Muscle of leg (tissue), 3 donors: ENCODE measurements at regions not wholly inside any gene's neighbourhood (a gene's known extent, or its start where the extent isn't known, plus 50 kb on each side); places are given as distances from the start of the nearest gene placed in this dataset.
"Not testable (repeated sequence)": the region's sequence is repeated elsewhere in the genome, so short reads cannot be mapped to it uniquely, and the experiment has no call there.

Experiments
- DNase-seq: peaks from one replicate; pipeline ENCODE4 v3.0.0; 2013
- H3K27ac ChIP-seq: one replicate; pipeline ENCODE4 v1.5.1; 2013; ENCODE audit warnings: mild to moderate bottlenecking, low read length, control low read depth
- H3K27me3 ChIP-seq: one replicate; pipeline ENCODE4 v1.6.1; 2013; ENCODE audit warnings: low read length; ENCODE audit not compliant: control insufficient read depth, insufficient read depth
- H3K36me3 ChIP-seq: one replicate; pipeline ENCODE4 v1.6.1; 2013; ENCODE audit warnings: low read length; ENCODE audit not compliant: control insufficient read depth, insufficient read depth
- H3K4me1 ChIP-seq: one replicate; pipeline ENCODE4 v1.6.1; 2013; ENCODE audit warnings: low read length; ENCODE audit not compliant: control insufficient read depth, insufficient read depth
- H3K4me3 ChIP-seq: one replicate; pipeline ENCODE4 v1.5.1; 2013; ENCODE audit warnings: low read length, control low read depth
- H3K9me3 ChIP-seq: replicated peaks from 2 replicates; pipeline ENCODE4 v1.6.1; 2013; ENCODE audit warnings: low read depth, low read length; ENCODE audit not compliant: control insufficient read depth
- WGBS: methylation state at CpG from one replicate; pipeline ENCODE4 v1.1.5; 2013; ENCODE audit warnings: missing lambda C conversion rate; ENCODE audit not compliant: insufficient coverage; 5-methylcytosine and 5-hydroxymethylcytosine counted together

- not testable (repeated sequence) for H3K27me3 ChIP-seq, H3K27ac ChIP-seq, H3K4me3 ChIP-seq, H3K9me3 ChIP-seq, H3K36me3 ChIP-seq, DNase-seq, H3K4me1 ChIP-seq
- WGBS: no CpG with 5 or more reads among the region's 8 CpGs
Observed at GRCh38 chr7:67936447-67936846, 939.8 kb downstream of the TYW1 start.

GRCh38 chr7:67940400-67940799 lies 943.8 kb downstream of the TYW1 start:
- H3K27ac ChIP-seq: no peak overlapping the region
- no peak overlapping the region for H3K4me3 ChIP-seq
- DNase-seq: no peak
- peaks cover 3% of the 10 kb centered on the region for H3K4me1 ChIP-seq
- no peaks in the 10 kb centered on the region for H3K36me3 ChIP-seq
- 94% methylated on average over 12 of the region's 13 CpGs for WGBS
- H3K9me3 ChIP-seq: no peaks in the 10 kb centered on the region
- H3K27me3 ChIP-seq: no peaks in the 10 kb centered on the region

GRCh38 chr7:67947191-67947590 lies 950.6 kb downstream of the TYW1 start:
- H3K4me1 ChIP-seq: no peaks in the 10 kb centered on the region
- H3K27me3 ChIP-seq: no peaks in the 10 kb centered on the region
- no peak overlapping the region for H3K27ac ChIP-seq
- no peaks in the 10 kb centered on the region for H3K36me3 ChIP-seq
- no peaks in the 10 kb centered on the region for H3K9me3 ChIP-seq
- WGBS: no CpG with 5 or more reads among the region's 2 CpGs
- DNase-seq: no peak
- H3K4me3 ChIP-seq: no peak overlapping the region

GRCh38 chr7:67947646-67948045 lies 951.0 kb downstream of the TYW1 start:
- Histone ChIP-seq H3K27ac (no peak overlapping the region), H3K36me3 (no peaks in the 10 kb centered on the region), H3K9me3 (no peaks in the 10 kb centered on the region), H3K4me1 (no peaks in the 10 kb centered on the region), H3K4me3 (no peak overlapping the region), H3K27me3 (no peaks in the 10 kb centered on the region)
- no peak for DNase-seq
- no CpG with 5 or more reads among the region's 5 CpGs for WGBS

DNA sequence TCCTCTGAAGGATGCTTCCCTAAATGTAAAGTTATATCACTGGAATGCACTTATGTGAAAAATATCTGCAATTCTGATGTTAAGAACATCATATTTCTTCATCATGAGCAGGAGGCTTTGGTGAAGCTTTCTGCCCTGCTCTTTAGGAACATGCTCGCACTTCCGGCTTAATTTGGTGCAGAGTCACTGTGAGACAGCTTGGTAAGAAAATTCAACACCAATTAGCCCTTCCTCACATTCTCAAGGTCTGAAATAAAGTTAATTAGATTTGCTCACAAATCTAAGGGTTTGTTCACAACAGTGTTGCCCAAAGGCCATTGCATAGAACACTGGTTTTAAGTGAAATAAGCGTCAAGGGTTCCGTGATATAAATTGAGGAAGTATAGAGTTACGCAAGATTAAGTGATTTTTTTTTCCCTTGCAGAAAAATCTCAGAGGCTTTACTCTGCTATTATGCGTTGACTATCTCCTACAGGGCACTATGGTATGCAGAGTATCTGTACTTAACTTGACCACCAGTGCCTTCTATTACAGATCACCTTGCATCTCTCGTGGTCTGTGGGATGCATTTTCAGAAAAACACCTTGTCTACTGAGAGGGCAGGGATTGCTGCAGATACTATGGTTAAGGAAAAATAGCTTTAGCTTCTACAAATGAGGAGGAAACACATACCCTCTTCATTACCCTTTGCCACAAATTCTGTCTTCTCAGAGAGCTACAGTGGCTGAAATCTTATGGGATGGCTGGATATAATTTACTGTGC lies 953.9 kb downstream of the TYW1 start:
- Histone ChIP-seq H3K36me3 (no peaks in the 10 kb centered on the region), H3K9me3 (no peaks in the 10 kb centered on the region), H3K27me3 (no peaks in the 10 kb centered on the region), H3K4me3 (no peak overlapping the region), H3K4me1 (peaks cover 2% of the 10 kb centered on the region), H3K27ac (no peak overlapping the region)
- WGBS: 40% methylated on average over 1 of the region's 7 CpGs
- no peak for DNase-seq

DNA sequence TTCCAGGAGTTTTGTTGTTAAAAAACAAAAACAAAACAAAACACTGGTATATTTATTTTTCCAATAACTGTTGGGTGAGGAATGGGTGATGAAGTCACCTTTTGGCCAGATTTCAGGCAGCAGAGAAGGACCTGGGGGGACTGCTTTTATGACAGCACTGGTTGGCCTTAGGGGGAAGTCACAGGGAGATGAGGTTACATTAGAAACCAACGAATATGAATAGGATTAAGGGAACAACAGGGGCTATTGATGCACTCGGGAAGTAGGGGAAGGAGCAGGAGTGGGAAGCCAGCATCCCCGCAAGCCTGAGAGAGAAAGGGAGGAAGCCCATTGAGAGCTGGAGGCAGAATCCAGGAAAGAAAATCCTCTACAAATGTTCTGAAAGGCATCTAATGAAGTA lies 958.4 kb downstream of the TYW1 start:
- WGBS: 6% methylated on average over 2 of the region's 3 CpGs
- no peaks in the 10 kb centered on the region for H3K27me3 ChIP-seq
- DNase-seq: peak; percentile 58
- peaks cover 2% of the 10 kb centered on the region for H3K4me1 ChIP-seq
- H3K4me3 ChIP-seq: no peak overlapping the region
- H3K9me3 ChIP-seq: no peaks in the 10 kb centered on the region
- H3K36me3 ChIP-seq: no peaks in the 10 kb centered on the region
- H3K27ac ChIP-seq: no peak overlapping the region

DNA sequence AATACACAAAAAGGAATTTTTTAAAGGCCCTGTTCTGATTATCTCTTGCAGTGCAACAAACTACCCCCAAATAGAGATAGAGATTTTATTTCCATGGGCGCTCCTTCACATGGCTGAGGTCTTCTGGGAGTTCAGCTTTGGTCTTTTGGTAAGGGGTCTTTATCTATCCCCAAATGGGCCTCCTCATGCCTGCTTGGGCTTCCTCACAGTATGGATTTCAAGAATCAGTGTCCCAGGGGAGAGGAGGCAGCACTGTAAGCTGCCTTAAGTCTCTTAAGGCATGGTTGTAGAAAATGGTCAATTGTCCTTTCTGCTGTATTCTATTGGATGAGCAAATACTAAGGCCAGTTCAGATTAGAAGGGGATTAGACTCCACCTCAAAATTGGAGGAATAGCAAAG lies 966.2 kb downstream of the TYW1 start:
- no peaks in the 10 kb centered on the region for H3K27me3 ChIP-seq
- no peaks in the 10 kb centered on the region for H3K4me1 ChIP-seq
- WGBS: no CpG with 5 or more reads among the region's 1 CpG
- DNase-seq: no peak
- no peak overlapping the region for H3K4me3 ChIP-seq
- no peak overlapping the region for H3K27ac ChIP-seq
- H3K36me3 ChIP-seq: no peaks in the 10 kb centered on the region
- H3K9me3 ChIP-seq: peaks cover 6% of the 10 kb centered on the region

GRCh38 chr7:67976490-67976889 lies 979.9 kb downstream of the TYW1 start:
- Histone ChIP-seq H3K27ac (no peak overlapping the region), H3K27me3 (no peaks in the 10 kb centered on the region), H3K4me1 (no peaks in the 10 kb centered on the region), H3K9me3 (no peaks in the 10 kb centered on the region), H3K4me3 (no peak overlapping the region), H3K36me3 (no peaks in the 10 kb centered on the region)
- WGBS: no CpG with 5 or more reads among the region's 3 CpGs
- no peak for DNase-seq

DNA sequence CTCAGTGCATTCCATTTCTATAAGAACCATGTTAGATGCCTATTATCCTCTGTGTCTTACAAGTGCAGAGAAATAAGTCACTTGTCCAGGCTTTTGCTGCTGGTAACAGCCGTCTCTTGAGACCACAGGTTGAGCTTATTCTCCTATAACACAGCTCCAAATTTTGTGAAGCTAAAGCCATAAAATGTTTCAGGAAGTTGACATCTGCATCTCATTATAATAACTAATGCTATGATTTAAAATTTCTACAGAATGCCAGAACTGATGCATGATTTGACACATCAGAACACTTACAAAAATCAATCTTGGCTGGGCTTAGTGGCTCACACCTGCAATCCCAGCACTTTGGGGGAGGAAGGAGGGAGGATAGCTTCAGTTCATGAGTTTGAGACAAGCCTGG lies 986.9 kb downstream of the TYW1 start:
- peak; percentile 79 for DNase-seq
- Histone ChIP-seq H3K36me3 (no peaks in the 10 kb centered on the region), H3K4me3 (no peak overlapping the region), H3K27ac (no peak overlapping the region), H3K9me3 (no peaks in the 10 kb centered on the region), H3K27me3 (no peaks in the 10 kb centered on the region), H3K4me1 (no peaks in the 10 kb centered on the region)
- WGBS: 17% methylated on average over 1 of the region's 1 CpG

- Histone ChIP-seq H3K27me3 (no peaks in the 10 kb centered on the region), H3K27ac (no peak overlapping the region), H3K36me3 (no peaks in the 10 kb centered on the region), H3K9me3 (no peaks in the 10 kb centered on the region), H3K4me1 (no peaks in the 10 kb centered on the region), H3K4me3 (no peak overlapping the region)
- 50% methylated on average over 3 of the region's 4 CpGs for WGBS
- peak; percentile 78 for DNase-seq
Observed at GRCh38 chr7:67984326-67984725, 987.7 kb downstream of the TYW1 start.

DNA sequence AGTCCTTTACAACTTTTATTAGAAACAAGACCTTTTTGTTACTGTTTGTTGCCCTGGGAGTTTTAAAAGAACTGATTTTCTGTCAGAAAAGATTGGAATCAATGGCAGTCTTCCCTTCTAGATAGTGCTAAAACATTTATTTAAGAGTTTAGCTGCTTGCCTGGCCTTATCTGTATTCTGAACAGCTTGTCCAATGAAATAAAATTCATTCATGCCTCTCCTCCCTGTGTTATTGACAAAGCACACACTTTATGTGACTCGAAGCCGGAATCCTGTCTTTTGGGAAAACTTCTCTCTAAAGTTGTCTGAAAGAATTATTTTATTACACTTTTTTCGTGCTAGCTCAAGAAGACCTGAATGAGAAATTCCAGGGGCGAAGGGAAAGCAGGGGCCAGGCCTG lies 992.5 kb downstream of the TYW1 start:
- WGBS: 0% methylated on average over 1 of the region's 4 CpGs
- Histone ChIP-seq H3K27me3 (no peaks in the 10 kb centered on the region), H3K4me1 (no peaks in the 10 kb centered on the region), H3K36me3 (no peaks in the 10 kb centered on the region), H3K9me3 (no peaks in the 10 kb centered on the region), H3K27ac (no peak overlapping the region), H3K4me3 (no peak overlapping the region)
- no peak for DNase-seq
